Endothelial cell of umbilical vein (primary cell): ENCODE measurements at regions not wholly inside any gene's neighbourhood (a gene's known extent, or its start where the extent isn't known, plus 50 kb on each side); places are given as distances from the start of the nearest gene placed in this dataset.

Source experiments
- EZH2 ChIP-seq: IDR thresholded peaks from 2 replicates; pipeline ENCODE4 v1.6.1; 2012; ENCODE audit warnings: borderline replicate concordance, low read depth, mild to moderate bottlenecking, moderate library complexity, low read length, inconsistent platforms; ENCODE audit not compliant: severe bottlenecking
- POLR2A ChIP-seq: IDR thresholded peaks from 2 replicates; pipeline ENCODE4 v1.6.1; 2012; ENCODE audit warnings: low read depth, mild to moderate bottlenecking, control low read depth, low read length
- POLR2AphosphoS5 ChIP-seq: IDR thresholded peaks from 2 replicates; pipeline ENCODE4 v1.6.1; 2012; ENCODE audit warnings: low read depth, mild to moderate bottlenecking, control low read depth, low read length, moderate library complexity; ENCODE audit not compliant: insufficient read depth
- TF ChIP-seq, protein P1 (sequence below): IDR thresholded peaks from 2 replicates; pipeline ENCODE4 v1.6.1; 2011; ENCODE audit not compliant: insufficient read depth, insufficient read length
- TF ChIP-seq, protein P2 (sequence below), 2 donors: IDR thresholded peaks; 1 replicate in 1 of 2; 2 replicates in 1 of 2; pipeline ENCODE4 v1.5.1; 2011; ENCODE audit warnings: low read length in 2 of 2, mild to moderate bottlenecking in 2 of 2, moderate library complexity in 2 of 2, control low read depth in 1 of 2, inconsistent platforms in 1 of 2, low read depth in 1 of 2; ENCODE audit not compliant: insufficient read depth in 1 of 2; ENCODE audit errors: extremely low read depth in 1 of 2

GRCh38 chr18:53907921-53908320, 316.5 kb downstream of the MBD2 start:
- TF ChIP-seq EZH2 (no peak), POLR2AphosphoS5 (no peak), POLR2A (no peak)
- TF ChIP-seq, protein P1, sequence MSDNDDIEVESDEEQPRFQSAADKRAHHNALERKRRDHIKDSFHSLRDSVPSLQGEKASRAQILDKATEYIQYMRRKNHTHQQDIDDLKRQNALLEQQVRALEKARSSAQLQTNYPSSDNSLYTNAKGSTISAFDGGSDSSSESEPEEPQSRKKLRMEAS = no peak
- TF ChIP-seq, protein P2, sequence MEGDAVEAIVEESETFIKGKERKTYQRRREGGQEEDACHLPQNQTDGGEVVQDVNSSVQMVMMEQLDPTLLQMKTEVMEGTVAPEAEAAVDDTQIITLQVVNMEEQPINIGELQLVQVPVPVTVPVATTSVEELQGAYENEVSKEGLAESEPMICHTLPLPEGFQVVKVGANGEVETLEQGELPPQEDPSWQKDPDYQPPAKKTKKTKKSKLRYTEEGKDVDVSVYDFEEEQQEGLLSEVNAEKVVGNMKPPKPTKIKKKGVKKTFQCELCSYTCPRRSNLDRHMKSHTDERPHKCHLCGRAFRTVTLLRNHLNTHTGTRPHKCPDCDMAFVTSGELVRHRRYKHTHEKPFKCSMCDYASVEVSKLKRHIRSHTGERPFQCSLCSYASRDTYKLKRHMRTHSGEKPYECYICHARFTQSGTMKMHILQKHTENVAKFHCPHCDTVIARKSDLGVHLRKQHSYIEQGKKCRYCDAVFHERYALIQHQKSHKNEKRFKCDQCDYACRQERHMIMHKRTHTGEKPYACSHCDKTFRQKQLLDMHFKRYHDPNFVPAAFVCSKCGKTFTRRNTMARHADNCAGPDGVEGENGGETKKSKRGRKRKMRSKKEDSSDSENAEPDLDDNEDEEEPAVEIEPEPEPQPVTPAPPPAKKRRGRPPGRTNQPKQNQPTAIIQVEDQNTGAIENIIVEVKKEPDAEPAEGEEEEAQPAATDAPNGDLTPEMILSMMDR (IDR thresholded peaks at IDR 0.05; ENCODE audit: extremely low read depth in 1 of 2, insufficient read depth in 1 of 2, low read depth in 1 of 2, low read length in 2 of 2) = no peak
